Liver (tissue), 3 donors: ENCODE measurements at regions not wholly inside any gene's neighbourhood (a gene's known extent, or its start where the extent isn't known, plus 50 kb on each side); places are given as distances from the start of the nearest gene placed in this dataset.

ENCODE experiments used
- CTCF ChIP-seq: fragments of 150-350 bp; IDR thresholded peaks from 2 replicates; pipeline ENCODE4 v1.5.1; 2017; ENCODE audit warnings: improper control_type of control experiment, low read depth, low read length; ENCODE audit not compliant: missing input control
- EGR1 ChIP-seq, 2 donors: IDR thresholded peaks; 2 replicates each; pipeline ENCODE4 v1.6.1; 2016 to 2018; ENCODE audit warnings: antibody characterized with exemption in 2 of 2, low read depth in 2 of 2
- FOXA1 ChIP-seq: IDR thresholded peaks from 2 replicates; pipeline ENCODE4 v1.6.1; 2016; ENCODE audit warnings: antibody characterized with exemption
- JUND ChIP-seq, 2 donors: IDR thresholded peaks; 2 replicates each; pipeline ENCODE4 v1.6.1; 2016; ENCODE audit warnings: antibody characterized with exemption in 2 of 2
- REST ChIP-seq: IDR thresholded peaks from 2 replicates; pipeline ENCODE4 v1.6.1; 2016; ENCODE audit warnings: antibody characterized with exemption, mild to moderate bottlenecking
- SP1 ChIP-seq: IDR thresholded peaks from 2 replicates; pipeline ENCODE4 v1.6.1; 2018; ENCODE audit warnings: antibody characterized with exemption, mild to moderate bottlenecking
- YY1 ChIP-seq: IDR thresholded peaks from 2 replicates; pipeline ENCODE4 v1.6.1; 2016; ENCODE audit warnings: antibody characterized with exemption, mild to moderate bottlenecking
- TF ChIP-seq, protein P1 (sequence below): IDR thresholded peaks from 2 replicates; pipeline ENCODE4 v1.6.1; 2016; ENCODE audit warnings: antibody characterized with exemption
- donor health status: healthy.
- donor health status: healthy.

DNA sequence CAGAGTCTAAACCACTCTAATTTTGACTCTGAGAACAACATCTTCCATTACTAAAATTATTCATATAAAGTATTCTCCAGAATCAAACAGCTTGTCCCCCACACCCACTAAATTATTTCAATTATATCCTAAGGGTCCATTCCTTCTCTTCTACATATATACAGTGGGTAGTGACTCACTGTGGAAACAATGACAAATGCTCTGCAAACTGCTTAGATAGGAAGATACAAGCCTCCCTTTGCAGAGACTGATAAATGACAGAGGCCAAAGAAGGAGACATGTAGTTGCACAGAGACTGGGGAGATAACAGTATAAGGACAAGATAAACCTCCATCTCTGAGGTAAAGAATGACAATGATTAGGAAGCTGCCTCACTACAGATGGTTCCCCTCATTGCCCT lies 1087.4 kb downstream of the AGBL1 start:
- TF ChIP-seq, protein P1, sequence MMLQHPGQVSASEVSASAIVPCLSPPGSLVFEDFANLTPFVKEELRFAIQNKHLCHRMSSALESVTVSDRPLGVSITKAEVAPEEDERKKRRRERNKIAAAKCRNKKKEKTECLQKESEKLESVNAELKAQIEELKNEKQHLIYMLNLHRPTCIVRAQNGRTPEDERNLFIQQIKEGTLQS = no peak
- no peak for TF ChIP-seq YY1
- TF ChIP-seq CTCF = no peak
- TF ChIP-seq EGR1 (IDR thresholded peaks at IDR 0.05; ENCODE audit: low read depth in 2 of 2) = no peak
- TF ChIP-seq REST = no peak
- TF ChIP-seq JUND (IDR thresholded peaks at IDR 0.05) = no peak
- no peak for TF ChIP-seq FOXA1
- no peak for TF ChIP-seq SP1
